K562 (cell line): ENCODE measurements at regions not wholly inside any gene's neighbourhood (a gene's known extent, or its start where the extent isn't known, plus 50 kb on each side); places are given as distances from the start of the nearest gene placed in this dataset.

Experiments used
- ATAC-seq: fragments of 200-7000 bp; cut with Tn5 transposase; 3 replicates; pipeline ENCODE4 v1.9.1; 2020; ENCODE audit warnings: moderate library complexity
- BruUV-seq: library from RNA; stranded (reverse); fragments of 400-500 nt; replicated peaks from 2 replicates; lab custom pipeline; 2021; lab: Mats Ljungman, UMichigan
- CTCF ChIA-PET: fragments of 300-600 bp; formaldehyde crosslinking; extraction: SDS; loops from one replicate; lab custom pipeline; 2021; ENCODE audit warnings: low intra/inter-chr PET ratio; lab: Yijun Ruan, JAX
- POLR2A ChIA-PET: fragments of 300-600, 350-650 bp; sonication (Branson Sonifier 250); formaldehyde crosslinking; extraction: SDS; loops from one replicate; lab custom pipeline; 2021; ENCODE audit warnings: antibody characterized with exemption, inconsistent platforms; lab: Yijun Ruan, JAX
- DNase-seq, 4 experiments: peaks; one replicate each; pipeline versions ENCODE4 v3.0.0 to v3.0.0-alpha.2; 2011 to 2018; ENCODE audit warnings: low spot score in 3 of 4, mixed read lengths in 3 of 4; ENCODE audit errors: extremely low read depth in 1 of 4
- FAIRE-seq: peaks from 2 replicates; lab custom pipeline; 2011; peaks lifted over from hg19 to GRCh38; lab: Jason Lieb, UNC
- H2AFZ ChIP-seq: 2 replicates; pipeline ENCODE4 v1.6.0; 2011; ENCODE audit warnings: low read depth, low read length, control low read depth, inconsistent platforms
- H3K27ac ChIP-seq: fragments of 200-600 bp; 3 replicates; pipeline ENCODE4 v1.8.0; 2011; ENCODE audit warnings: low read depth, mild to moderate bottlenecking, control low read depth, inconsistent platforms, low read length, moderate library complexity, mixed read lengths; ENCODE audit errors: extremely low read depth
- H3K27me3 ChIP-seq, 2 experiments: fragments of 300-600 bp in 1 of 2; 2 replicates in 1 of 2; 3 replicates in 1 of 2; pipeline versions ENCODE4 v1.6.0 to v1.8.0; 2011; ENCODE audit warnings: inconsistent platforms in 2 of 2, low read length in 2 of 2, mild to moderate bottlenecking in 1 of 2, mixed read lengths in 1 of 2, moderate library complexity in 1 of 2; ENCODE audit not compliant: control insufficient read depth in 2 of 2, insufficient read depth in 2 of 2
- H3K36me3 ChIP-seq: fragments of 300-600 bp; 3 replicates; pipeline ENCODE4 v1.8.0; 2011; ENCODE audit warnings: mild to moderate bottlenecking, low read length, inconsistent platforms; ENCODE audit not compliant: control insufficient read depth, insufficient read depth
- H3K4me1 ChIP-seq, 2 experiments: fragments of 200-600 bp in 1 of 2; replicated peaks in 1 of 2; 2 replicates in 1 of 2; 3 replicates in 1 of 2; pipeline versions ENCODE4 v1.5.1 to v1.8.0; 2011; ENCODE audit warnings: inconsistent platforms in 2 of 2, low read length in 2 of 2, mild to moderate bottlenecking in 1 of 2, mixed read lengths in 1 of 2, moderate library complexity in 1 of 2; ENCODE audit not compliant: control insufficient read depth in 2 of 2, insufficient read depth in 2 of 2
- H3K4me2 ChIP-seq: 2 replicates; pipeline ENCODE4 v1.6.1; 2011; ENCODE audit warnings: low read length, control low read depth, inconsistent platforms, mixed read lengths; ENCODE audit not compliant: insufficient read depth
- H3K4me3 ChIP-seq: fragments of 200-600 bp; sonication (generic), shearing (Covaris generic); 2 replicates; pipeline ENCODE4 v1.5.1; 2016; ENCODE audit warnings: control low read depth, inconsistent platforms
- H3K79me2 ChIP-seq: fragments of 200-600 bp; 3 replicates; pipeline ENCODE4 v1.8.0; 2011; ENCODE audit warnings: low read length, inconsistent platforms; ENCODE audit not compliant: control insufficient read depth, insufficient read depth
- H3K9ac ChIP-seq, 2 experiments: 2 replicates each; pipeline versions ENCODE4 v1.6.0 to v1.6.1; 2011; ENCODE audit warnings: low read depth in 2 of 2, low read length in 2 of 2, control low read depth in 1 of 2, inconsistent platforms in 1 of 2, mild to moderate bottlenecking in 1 of 2, mixed read lengths in 1 of 2; ENCODE audit not compliant: insufficient read depth in 1 of 2
- H3K9me1 ChIP-seq: one replicate; pipeline ENCODE4 v1.6.0; 2011; ENCODE audit warnings: inconsistent platforms, mild to moderate bottlenecking, low read length, moderate library complexity; ENCODE audit not compliant: control insufficient read depth, insufficient read depth
- H3K9me3 ChIP-seq: replicated peaks from 2 replicates; pipeline ENCODE4 v1.5.1; 2011; ENCODE audit warnings: low read depth, low read length, inconsistent platforms; ENCODE audit not compliant: control insufficient read depth, insufficient read depth
- H4K20me1 ChIP-seq: replicated peaks from 2 replicates; pipeline ENCODE4 v1.6.1; 2011; ENCODE audit warnings: low read length, inconsistent platforms, mixed read lengths; ENCODE audit not compliant: control insufficient read depth, insufficient read depth
- C11orf30 ChIP-seq: fragments of 450-650 bp; IDR thresholded peaks from 2 replicates; pipeline ENCODE4 v1.6.1; 2016; ENCODE audit warnings: low read depth, mild to moderate bottlenecking
- DPF2 ChIP-seq: fragments of 450-650 bp; IDR thresholded peaks from 2 replicates; pipeline ENCODE4 v1.6.1; 2016
- ETV1 ChIP-seq: fragments of 450-650 bp; conservative IDR thresholded peaks from 2 replicates; pipeline ENCODE4 v1.6.1; 2016; ENCODE audit warnings: missing genetic modification characterization, control low read depth, low read depth, missing compliant biosample characterization
- GTF2A2 ChIP-seq: IDR thresholded peaks from 2 replicates; pipeline ENCODE4 v1.6.1; 2016; ENCODE audit warnings: mild to moderate bottlenecking, missing genetic modification characterization, missing compliant biosample characterization
- JUN ChIP-seq, 2 experiments: sonication (generic) in 1 of 2; formaldehyde crosslinking in 1 of 2; IDR thresholded peaks; 2 replicates each; pipeline versions ENCODE4 v1.6.1 to v1.8.0; 2012 to 2022; ENCODE audit warnings: borderline replicate concordance in 2 of 2, mild to moderate bottlenecking in 2 of 2, improper control_type of control experiment in 1 of 2, low read depth in 1 of 2, low read length in 1 of 2, missing genetic modification reagents in 1 of 2
- PHF21A ChIP-seq: fragments of 450-650 bp; IDR thresholded peaks from 2 replicates; pipeline ENCODE4 v1.6.1; 2017; ENCODE audit warnings: low read depth, borderline replicate concordance
- POLR2H ChIP-seq: IDR thresholded peaks from 2 replicates; pipeline ENCODE4 v1.6.1; 2016; ENCODE audit warnings: missing genetic modification characterization, low read depth, mild to moderate bottlenecking, control low read depth, missing compliant biosample characterization, moderate library complexity
- RAD51 ChIP-seq: fragments of 450-650 bp; IDR thresholded peaks from 2 replicates; pipeline ENCODE4 v1.7.1; 2016; ENCODE audit warnings: low read depth, mild to moderate bottlenecking, borderline replicate concordance
- SAFB2 ChIP-seq: fragments of 200-400 bp; formaldehyde crosslinking; IDR thresholded peaks from 2 replicates; pipeline ENCODE4 v1.6.1; 2018; ENCODE audit warnings: borderline replicate concordance, low read length, low read depth, moderate library complexity; ENCODE audit not compliant: severe bottlenecking
- SRSF7 ChIP-seq: fragments of 200-400 bp; formaldehyde crosslinking; optimal IDR thresholded peaks from 2 replicates; pipeline ENCODE3; 2017; ENCODE audit warnings: mild to moderate bottlenecking, low read depth, low read length
- TAF9B ChIP-seq: fragments of 450-650 bp; IDR thresholded peaks from 2 replicates; pipeline ENCODE4 v1.6.1; 2018; ENCODE audit warnings: mild to moderate bottlenecking; ENCODE audit not compliant: partially characterized antibody
- TAL1 ChIP-seq: fragments of 450-650 bp; IDR thresholded peaks from 2 replicates; pipeline ENCODE4 v1.6.1; 2016; ENCODE audit warnings: mild to moderate bottlenecking
- ZBTB8A ChIP-seq: fragments of 450-650 bp; IDR thresholded peaks from 2 replicates; pipeline ENCODE4 v1.6.1; 2018; ENCODE audit warnings: mild to moderate bottlenecking, moderate library complexity; ENCODE audit not compliant: partially characterized antibody
- ZFP30 ChIP-seq: fragments of 250-450 bp; sonication (Bioruptor Pico); IDR thresholded peaks from 2 replicates; pipeline ENCODE4 v1.8.0; 2022; ENCODE audit warnings: moderate library complexity, mild to moderate bottlenecking, inconsistent platforms, borderline replicate concordance
- ZNF274 ChIP-seq: IDR thresholded peaks from 2 replicates; pipeline ENCODE4 v1.6.1; 2011; ENCODE audit warnings: low read depth, mild to moderate bottlenecking, low read length, moderate library complexity, borderline replicate concordance
- ZNF518B ChIP-seq: fragments of 250-450 bp; sonication (Bioruptor Pico); IDR thresholded peaks from 2 replicates; pipeline ENCODE4 v1.5.0; 2021; ENCODE audit warnings: mild to moderate bottlenecking, moderate library complexity
- WGBS: fragments of 100-300 bp; shearing (Covaris generic); methylation state at CpG from one replicate; pipeline ENCODE4 v1.1.6; 2016; ENCODE audit warnings: low coverage, mixed read lengths; ENCODE audit not compliant: insufficient coverage; ENCODE audit errors: missing lambda C conversion rate; 5-methylcytosine and 5-hydroxymethylcytosine counted together
- in situ Hi-C: fragments of 300-500 bp; cut with MboI; formaldehyde crosslinking; loops from 4 replicates; pipeline ENCODE4 v1.15.0; 2018; ENCODE audit warnings: inconsistent platforms, mixed read lengths
- intact Hi-C: fragments of 100-400 bp; cut with micrococcal nuclease; formaldehyde crosslinking; loops from 2 replicates; pipeline ENCODE4 v1.14.2; 2022
- TF ChIP-seq, protein P1 (sequence below): IDR thresholded peaks from 2 replicates; pipeline ENCODE4 v1.6.1; 2014; ENCODE audit warnings: antibody characterized with exemption

DNA sequence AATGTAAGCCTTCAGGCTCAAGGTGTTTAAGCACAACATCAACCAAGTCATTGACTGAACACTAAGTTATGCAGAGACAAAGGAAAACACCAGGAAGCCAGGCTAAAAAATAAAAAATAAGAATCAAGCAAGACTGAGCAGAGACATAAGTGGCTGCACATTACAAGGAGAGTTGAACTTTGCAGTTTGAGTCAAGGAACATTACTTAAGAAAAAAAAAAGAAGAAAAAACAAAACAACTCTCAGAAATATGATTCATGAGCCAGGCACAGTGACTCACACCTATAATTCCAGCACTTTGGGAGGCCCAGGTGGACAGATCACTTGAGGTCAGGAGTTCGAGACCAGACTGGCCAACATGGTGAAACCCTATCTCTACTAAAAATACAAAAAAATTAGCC lies 168.1 kb downstream of the C16orf95 start:
- H3K9ac ChIP-seq: no peak overlapping the region
- TF ChIP-seq ZNF518B (CRISPR knock-in tag) (no peak), ZFP30 (CRISPR knock-in tag) (no peak), TAF9B (no peak), ZNF274 (no peak), TAL1 (no peak), JUN (IDR thresholded peaks at IDR 0.05; ENCODE audit: borderline replicate concordance, low read depth, low read length) (no peak), JUN (CRISPR knock-in tag; IDR thresholded peaks at IDR 0.05; ENCODE audit: borderline replicate concordance) (no peak), ZBTB8A (no peak), POLR2H (no peak), C11orf30 (no peak), SAFB2 (no peak), SRSF7 (no peak), RAD51 (no peak), GTF2A2 (no peak), PHF21A (no peak), ETV1 (tag) (no peak), DPF2 (no peak)
- TF ChIP-seq, protein P1, sequence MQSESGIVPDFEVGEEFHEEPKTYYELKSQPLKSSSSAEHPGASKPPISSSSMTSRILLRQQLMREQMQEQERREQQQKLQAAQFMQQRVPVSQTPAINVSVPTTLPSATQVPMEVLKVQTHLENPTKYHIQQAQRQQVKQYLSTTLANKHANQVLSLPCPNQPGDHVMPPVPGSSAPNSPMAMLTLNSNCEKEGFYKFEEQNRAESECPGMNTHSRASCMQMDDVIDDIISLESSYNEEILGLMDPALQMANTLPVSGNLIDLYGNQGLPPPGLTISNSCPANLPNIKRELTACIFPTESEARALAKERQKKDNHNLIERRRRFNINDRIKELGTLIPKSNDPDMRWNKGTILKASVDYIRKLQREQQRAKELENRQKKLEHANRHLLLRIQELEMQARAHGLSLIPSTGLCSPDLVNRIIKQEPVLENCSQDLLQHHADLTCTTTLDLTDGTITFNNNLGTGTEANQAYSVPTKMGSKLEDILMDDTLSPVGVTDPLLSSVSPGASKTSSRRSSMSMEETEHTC: no peak
- WGBS: 11% methylated on average over 1 of the region's 1 CpG
- ATAC-seq (no peak), DNase-seq (no peak), FAIRE-seq (no peak)
- H3K9me3 ChIP-seq: peaks cover 2% of the 10 kb centered on the region; the same call in 1 of the 2 replicates
- peaks cover 0 to 18% of the 10 kb centered on the region in 2 experiments; a peak in 1 of 5 replicates for H3K27me3 ChIP-seq
- no peak overlapping the region for H2AFZ ChIP-seq
- H3K4me1 ChIP-seq: peaks cover 5 to 7% of the 10 kb centered on the region in 2 experiments; a peak in 3 of 5 replicates
- H3K4me3 ChIP-seq: no peak overlapping the region
- no peaks in the 10 kb centered on the region for H4K20me1 ChIP-seq
- BruUV-seq: no TSS peak
- in situ Hi-C loops (no loop called here), intact Hi-C loops (no loop called here)
- no peak overlapping the region for H3K27ac ChIP-seq
- no peaks in the 10 kb centered on the region for H3K79me2 ChIP-seq
- H3K4me2 ChIP-seq: no peak overlapping the region
- H3K36me3 ChIP-seq: no peaks in the 10 kb centered on the region
- H3K9me1 ChIP-seq: no peaks in the 10 kb centered on the region
- ChIA-PET POLR2A (no interaction called here), CTCF (no interaction called here)
